NCI-H2029 (cell line): ENCODE measurements at regions not wholly inside any gene's neighbourhood (a gene's known extent, or its start where the extent isn't known, plus 50 kb on each side); places are given as distances from the start of the nearest gene placed in this dataset.
"Not testable (repeated sequence)": the region's sequence is repeated elsewhere in the genome, so short reads cannot be mapped to it uniquely, and the experiment has no call there.

Experiments
- DNase-seq: peaks from one replicate; lab custom pipeline; 2025; lab: John Stamatoyannopoulos, UW

GRCh38 chr5:120151181-120151580 lies 312.9 kb upstream of the PRR16 start:
- no peak for DNase-seq

GRCh38 chr5:120151825-120152224 lies 312.3 kb upstream of the PRR16 start:
- no peak for DNase-seq

DNA sequence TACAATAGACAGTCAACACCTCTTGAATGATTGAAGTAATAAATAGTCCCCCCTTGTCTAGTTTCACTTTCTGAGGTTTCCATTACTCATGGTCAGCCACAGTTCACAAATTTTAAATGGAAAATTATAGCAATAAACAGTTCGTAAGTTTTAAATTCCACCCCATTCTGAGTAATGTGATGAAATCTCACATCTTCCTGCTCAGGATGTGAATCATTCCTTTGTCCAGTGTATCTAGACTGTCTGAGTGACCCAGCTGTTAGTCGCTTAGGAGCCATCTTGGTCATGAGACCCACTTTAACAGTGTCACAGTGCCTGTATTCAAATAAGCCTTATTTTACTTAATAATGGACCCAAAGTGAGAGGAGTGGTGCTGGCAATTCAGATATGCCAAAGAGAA lies 311.6 kb upstream of the PRR16 start:
- no peak for DNase-seq

GRCh38 chr5:120152931-120153330 lies 311.2 kb upstream of the PRR16 start:
- DNase-seq = no peak

DNA sequence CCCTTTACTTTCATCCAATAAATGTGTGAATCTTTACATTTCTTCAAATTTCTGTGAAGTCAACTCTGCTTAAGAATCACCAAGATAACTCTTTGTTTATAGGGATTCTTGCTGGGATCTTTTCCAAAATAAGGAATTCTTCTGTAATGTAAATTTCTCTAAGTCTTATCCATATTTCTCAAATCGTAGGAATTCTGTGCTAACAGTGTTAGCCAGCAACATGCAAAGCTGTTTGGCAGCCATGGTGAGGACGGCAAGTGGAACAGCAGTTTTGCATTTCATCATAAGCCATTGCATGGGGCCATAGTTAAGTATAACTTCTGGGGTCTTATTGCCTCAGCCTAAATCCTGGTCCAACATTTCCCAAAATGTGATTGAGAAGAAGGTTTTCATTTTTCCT lies 310.5 kb upstream of the PRR16 start:
- DNase-seq = no peak

DNA sequence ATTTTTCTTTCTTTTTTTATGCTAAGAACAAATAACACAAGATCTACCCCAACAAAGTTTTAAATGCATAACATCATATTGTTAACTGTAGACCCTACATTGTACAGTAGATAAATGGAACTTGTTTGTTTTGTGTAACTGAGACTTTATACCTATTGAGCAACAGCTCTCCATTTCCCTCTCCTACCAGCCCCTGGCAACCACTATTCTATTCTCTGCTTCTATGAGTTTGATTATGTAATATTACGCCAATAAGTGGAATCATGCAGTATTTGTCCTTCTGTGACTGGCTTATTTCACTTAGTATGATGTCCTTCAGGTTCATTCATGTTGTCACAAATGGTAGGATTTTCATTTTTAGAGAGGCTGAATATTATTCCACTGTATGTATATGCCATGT lies 308.2 kb upstream of the PRR16 start:
- DNase-seq = no peak

GRCh38 chr5:120158211-120158610 lies 305.9 kb upstream of the PRR16 start:
- no peak for DNase-seq

GRCh38 chr5:120159155-120159554 lies 304.9 kb upstream of the PRR16 start:
- no peak for DNase-seq

DNA sequence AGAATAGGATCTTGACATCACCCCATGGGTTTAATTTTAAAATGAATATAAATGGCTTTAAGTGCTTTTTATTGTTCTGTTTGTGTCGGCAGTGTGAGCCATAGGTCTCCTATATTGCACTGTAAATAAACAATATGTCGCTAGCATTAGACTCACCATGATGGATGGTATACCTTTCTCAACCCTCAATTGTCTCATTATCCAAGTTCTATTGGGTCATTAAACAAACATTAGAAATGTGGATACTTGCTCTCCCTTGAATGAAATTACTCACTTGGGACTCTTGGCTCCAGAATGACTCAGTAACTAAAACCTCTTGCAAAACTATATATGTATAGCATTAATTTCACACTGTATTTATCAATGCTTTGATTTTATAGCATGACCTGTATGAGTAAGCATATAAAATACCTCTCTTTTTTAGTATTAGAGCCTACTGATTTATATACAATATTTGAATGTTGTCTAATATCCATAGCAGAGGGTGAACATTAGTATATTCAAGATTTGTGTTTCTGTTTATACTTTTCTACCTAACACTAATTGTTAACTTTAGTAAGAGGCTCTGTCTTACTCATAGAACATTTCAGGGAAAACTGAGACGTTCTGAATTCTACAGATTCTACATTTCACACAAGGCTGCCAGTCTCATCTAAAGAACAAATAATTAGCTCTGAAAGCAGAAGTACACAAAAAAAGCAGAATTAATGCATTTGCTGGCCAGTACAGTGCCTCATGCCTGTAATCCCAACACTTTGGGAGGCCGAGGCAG lies 303.8 kb upstream of the PRR16 start:
- no peak for DNase-seq

- DNase-seq = no peak
Observed at GRCh38 chr5:120162321-120162720, 301.8 kb upstream of the PRR16 start.

GRCh38 chr5:120164037-120164436 lies 300.1 kb upstream of the PRR16 start:
- DNase-seq = no peak

DNA sequence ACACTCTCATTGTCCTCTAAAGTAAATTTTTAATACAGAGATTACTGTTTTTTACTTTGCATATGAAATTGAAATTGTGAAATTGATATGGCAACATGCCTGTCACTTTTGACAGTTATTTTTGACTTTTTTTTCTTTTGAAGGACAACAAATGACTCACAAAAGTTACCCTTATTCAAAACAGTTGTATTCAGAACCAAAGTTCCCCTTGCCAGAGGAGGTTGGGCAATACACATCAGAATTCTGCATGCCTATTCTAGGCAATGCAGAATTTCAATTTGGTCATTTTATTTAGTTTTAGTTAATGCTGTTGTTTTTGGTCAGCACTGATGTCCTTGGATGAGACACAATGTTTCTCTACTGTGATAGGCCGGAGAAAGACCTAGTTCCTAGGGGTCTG lies 299.1 kb upstream of the PRR16 start:
- DNase-seq = no peak

GRCh38 chr5:120173125-120173524 lies 291.0 kb upstream of the PRR16 start:
- no peak for DNase-seq

- no peak for DNase-seq
Observed at GRCh38 chr5:120174089-120174488, 290.0 kb upstream of the PRR16 start.

DNA sequence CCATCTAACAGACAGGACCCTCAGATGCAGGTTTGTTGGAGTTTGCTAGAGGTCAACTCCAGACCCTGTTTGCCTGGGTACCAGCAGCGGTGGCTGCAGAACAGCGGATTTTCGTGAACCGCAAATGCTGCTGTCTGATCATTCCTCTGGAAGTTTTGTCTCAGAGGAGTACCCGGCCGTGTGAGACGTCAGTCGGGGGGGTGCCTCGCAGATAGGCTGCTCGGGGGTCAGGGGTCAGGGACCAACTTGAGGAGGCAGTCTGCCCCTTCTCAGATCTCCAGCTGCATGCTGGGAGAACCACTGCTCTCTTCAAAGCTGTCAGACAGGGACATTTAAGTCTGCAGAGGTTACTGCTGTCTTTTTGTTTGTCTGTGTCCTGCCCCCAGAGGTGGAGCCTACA lies 282.9 kb upstream of the PRR16 start:
- DNase-seq = not testable (repeated sequence)

- not testable (repeated sequence) for DNase-seq
Observed at GRCh38 chr5:120194650-120195049, 269.4 kb upstream of the PRR16 start.

GRCh38 chr5:120199559-120199958 lies 264.5 kb upstream of the PRR16 start:
- no peak for DNase-seq

DNA sequence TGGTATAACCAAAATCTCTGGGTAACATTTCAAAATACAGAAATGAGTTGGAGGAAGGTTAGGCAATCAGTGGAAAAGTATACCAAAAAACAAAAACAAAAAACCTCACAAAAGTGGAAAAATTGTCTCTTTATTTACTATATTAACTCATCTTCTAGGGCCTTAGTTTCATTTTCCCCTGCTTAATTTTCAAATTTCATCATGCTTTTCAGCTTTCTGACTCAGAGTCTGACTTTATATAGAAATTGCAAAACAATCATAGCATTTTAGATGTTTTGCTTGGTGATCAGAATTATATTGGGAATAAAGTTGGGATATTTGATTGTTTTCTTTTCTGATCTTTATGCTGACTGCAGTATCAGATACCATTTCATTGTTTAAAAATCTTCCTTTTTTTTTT lies 257.0 kb upstream of the PRR16 start:
- no peak for DNase-seq

- no peak for DNase-seq
Observed at GRCh38 chr5:120217001-120217400, 247.1 kb upstream of the PRR16 start.

- DNase-seq = no peak
Observed at GRCh38 chr5:120219988-120220387, 244.1 kb upstream of the PRR16 start.

- no peak for DNase-seq
Observed at GRCh38 chr5:120225524-120225923, 238.6 kb upstream of the PRR16 start.

DNA sequence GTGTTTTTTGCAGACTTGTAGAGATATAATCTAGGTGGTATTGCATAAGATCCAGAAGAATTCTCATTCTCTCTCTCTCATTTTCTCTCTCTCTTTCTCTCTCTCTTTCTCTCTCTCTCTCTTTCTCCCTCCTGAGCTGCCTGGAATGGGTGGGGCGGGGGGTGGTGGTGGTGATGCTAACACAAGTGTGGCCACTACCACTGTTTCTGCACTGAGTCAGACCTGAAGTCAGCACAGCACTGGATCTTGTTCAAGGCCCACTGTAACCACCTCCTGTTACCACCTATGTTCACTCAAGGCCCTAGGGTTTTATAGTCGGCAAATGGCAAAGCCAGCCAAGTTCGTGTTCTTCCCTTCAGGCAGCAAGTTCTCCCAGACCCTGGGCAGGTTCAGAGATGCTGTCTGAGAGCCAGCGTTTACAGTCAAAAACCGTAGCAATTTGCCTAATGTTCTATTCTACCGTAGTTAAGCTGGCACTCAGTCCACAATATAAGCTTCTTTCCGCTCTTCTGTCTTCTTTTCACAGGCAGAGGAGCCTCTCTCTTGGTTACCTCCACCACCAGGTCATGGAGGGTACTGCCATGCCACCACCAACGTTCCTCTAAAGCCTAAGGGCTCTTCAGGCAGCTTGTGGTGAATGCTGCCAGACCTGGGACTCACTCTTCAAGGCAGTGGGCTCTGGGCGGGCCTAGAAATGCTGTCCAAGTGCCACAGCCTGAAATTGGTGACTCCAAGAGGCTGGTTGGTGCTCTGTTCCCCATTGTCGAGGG lies 235.7 kb upstream of the PRR16 start:
- no peak for DNase-seq

DNA sequence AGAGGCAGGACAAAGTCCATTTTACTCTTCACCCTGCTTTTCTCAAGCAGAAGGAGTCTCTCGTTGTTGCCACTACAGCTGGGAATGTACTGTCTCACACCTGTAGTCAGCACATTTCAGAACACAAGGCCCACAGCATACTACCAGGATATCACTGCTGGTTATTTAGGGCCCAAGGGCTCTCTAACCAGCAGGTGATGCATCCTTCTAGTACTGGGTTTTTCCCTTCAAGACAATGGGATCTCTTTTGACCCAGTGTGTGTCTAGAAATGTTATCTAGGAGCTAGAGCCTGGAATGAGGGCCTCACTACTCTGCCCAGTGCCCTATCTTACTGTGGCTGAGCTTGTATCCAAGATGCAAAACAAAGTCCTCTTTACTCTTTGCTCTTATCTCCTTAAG lies 235.1 kb upstream of the PRR16 start:
- DNase-seq = no peak

DNA sequence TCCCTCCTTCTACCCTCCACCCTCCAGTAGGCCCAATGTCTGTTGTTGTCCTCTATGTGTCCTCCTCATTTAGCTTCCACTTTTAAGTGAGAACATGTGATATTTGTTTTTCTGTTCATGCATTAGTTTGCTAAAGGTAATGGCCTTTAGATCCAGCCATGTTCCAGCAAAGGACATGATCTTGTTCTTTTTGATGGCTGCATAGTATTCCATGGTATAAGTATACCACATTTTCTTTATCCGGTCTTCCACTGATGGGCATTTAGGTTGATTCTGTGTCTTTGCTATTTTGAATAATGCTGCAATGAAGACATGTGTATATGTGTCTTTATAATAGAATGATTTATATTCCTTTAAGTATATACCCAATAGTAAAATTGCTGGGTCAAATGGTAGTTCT lies 232.5 kb upstream of the PRR16 start:
- no peak for DNase-seq
